ENCODE measurements at regions not wholly inside any gene's neighbourhood (a gene's known extent, or its start where the extent isn't known, plus 50 kb on each side); places are given as distances from the start of the nearest gene placed in this dataset.
"Not testable (repeated sequence)": the region's sequence is repeated elsewhere in the genome, so short reads cannot be mapped to it uniquely, and the experiment has no call there.

DNA sequence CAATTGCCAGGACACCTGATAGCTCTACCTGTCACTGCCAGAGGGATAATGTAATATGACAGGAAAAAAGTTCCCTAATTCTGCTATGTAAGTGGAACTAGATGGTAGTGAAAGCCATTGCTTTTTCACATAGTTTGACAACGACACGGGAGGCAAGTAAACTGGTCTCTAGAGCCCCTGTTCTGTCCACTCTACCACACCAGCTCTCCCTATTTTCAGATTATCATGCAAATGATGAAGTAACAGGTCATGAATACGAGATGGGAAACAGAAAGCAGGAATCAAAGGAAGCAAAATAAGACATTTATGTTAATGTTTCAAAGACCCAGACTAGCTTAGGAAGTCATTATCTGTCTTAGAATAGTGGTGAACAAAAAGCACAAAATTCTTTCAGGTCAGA, 56.2 kb downstream of the TAF11L14 start:
- no peak for DNase-seq (ENCODE audit: low read depth in 2 of 2)

DNA sequence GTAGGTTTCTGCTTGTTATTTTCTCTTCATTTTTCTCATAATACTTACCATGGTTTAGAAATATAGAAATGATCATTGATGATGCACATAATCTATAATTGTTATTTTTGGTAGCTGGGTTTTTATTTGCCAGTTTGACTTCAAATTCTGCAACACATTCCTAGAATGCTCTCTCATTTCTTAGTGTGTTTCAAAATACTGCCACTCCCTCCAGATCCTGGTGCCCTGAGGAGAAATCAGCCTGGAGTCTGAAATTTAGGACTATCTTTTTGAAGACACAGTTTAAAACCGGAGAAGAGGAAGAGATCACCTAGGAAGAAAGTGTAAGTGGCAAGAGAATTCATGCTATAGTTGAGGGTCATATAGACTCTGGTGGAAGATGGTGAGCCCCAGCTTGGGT, 57.5 kb downstream of the TAF11L14 start:
- DNase-seq (ENCODE audit: low read depth in 2 of 2), result no peak

DNA sequence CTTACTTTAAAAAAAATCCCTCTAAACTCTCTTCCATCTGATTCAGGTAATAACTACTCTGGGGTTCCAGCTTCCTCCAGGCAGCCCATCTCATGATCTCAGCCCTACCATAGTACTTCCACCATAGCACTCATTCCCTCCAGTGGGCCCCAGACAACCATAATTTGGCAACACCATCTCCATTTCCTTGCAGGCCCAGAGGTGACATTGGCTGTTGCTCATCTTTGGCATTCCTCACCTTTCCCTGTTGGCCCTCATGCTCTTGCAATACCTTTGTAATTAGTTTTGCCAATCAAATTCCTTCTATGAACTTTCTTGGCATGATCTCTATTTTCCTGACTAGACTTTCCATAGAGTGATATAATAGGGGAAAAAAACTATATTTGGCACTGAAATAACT, 60.1 kb downstream of the TAF11L14 start:
- no peak for DNase-seq (ENCODE audit: low read depth in 2 of 2)

DNA sequence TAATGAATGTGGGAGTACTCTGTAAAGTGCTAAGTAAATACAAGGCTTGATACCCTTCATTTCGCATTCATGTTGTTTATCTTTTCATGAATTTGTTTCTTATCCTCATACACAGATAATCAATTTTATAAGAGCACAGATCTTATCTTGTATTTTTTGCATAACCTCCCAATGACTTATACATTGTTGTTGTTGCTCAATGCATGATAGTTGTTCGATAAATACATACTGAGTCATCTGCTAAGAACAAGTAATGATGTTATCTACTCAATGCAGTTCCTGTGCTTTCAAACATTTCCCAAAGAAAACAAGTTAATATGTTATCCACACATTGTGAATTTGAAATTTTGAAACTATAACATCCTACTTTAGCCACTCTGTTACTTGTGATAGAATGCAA, 60.7 kb downstream of the TAF11L14 start:
- no peak for DNase-seq (ENCODE audit: low read depth in 2 of 2)

DNA sequence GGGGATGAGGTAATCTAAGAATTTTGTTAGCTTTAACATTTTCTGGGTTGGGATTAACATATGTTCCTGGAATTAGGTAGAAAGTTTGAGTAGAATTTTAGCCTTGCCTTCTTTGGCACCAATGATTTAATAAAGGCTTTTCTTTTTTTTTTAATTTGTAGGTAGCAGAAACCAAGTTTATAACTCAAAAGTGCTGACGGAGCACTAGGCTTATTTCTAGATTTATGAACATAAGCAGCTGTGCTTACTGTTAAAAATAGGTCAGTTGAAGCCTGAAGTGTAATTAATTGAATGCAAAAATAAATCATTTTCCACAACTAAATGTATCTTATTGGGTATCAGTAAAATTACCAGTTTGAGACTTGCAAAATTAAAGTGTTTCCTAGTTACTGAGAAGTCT, 62.4 kb downstream of the TAF11L14 start:
- no peak for DNase-seq (ENCODE audit: low read depth in 2 of 2)

DNA sequence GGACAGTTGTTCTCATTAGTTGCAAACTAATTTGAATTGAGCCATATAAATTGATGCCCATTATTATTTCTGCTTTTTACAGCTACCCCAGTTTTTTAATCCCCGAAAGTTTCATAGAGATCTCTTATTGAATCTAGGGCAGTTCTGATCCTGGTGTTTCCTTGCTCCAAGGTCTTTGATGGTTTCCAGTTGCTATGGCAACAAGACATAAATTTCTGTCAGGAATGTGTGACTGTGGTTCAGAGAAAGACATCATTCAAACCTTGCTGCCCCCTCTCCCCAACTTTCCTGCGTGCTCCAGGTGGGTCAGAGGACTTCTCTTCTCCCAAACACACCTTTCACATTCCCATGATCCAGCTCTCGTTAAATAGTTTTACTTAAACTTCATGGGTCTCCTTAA, 63.4 kb downstream of the TAF11L14 start:
- DNase-seq (ENCODE audit: low read depth in 2 of 2), result no peak

DNA sequence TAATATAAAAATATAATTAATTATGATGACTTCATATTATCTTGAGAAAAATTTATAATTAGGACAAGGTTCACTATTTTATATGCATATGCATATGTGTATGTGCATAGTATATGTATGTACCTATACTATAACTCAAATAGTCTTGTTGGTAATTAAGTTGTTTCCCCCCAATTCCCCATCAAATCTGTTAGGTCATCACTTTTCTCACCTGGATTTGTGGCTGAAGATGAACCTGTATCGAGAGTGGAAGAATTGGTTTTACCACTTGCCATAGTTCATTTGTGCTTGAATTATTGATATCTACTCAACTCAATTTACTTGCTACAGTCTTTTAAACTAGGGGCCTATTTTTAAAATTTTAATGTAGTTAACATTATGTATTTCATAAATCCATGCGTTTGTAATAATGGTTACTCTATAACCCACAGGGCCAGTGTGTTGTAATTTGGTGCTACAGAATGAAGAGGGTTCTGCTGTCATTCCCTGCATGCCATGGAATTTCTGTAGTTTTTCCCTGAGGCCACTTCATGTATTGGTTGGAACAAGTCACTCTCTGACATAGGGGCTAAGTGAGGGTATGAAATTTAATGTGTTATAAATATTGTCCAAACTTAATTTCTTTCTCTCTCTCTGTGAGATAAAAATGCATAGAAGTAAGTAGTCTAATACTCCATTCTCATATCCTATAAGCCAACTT, 74.9 kb downstream of the TAF11L14 start:
- no peak for DNase-seq (ENCODE audit: low read depth in 2 of 2)

DNA sequence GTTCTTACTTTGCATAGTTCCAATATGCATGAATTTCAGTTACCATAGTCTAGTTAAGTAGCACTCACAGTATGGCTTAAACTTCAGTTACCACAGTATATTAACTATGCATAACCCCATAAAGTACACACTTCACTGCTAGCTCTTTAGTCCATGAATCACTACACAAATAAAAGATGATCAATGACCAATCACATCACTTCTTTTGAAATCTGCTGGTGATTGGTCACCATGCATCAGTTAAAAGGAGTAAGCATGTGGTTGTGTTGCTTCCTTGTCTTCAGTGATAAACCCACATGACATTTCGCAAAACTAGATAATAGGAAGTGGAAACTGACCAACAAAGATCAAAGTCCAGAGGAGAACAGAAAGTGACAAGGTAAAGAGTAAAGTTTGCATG, 79.0 kb downstream of the TAF11L14 start:
- no peak for DNase-seq (ENCODE audit: low read depth in 2 of 2)

DNA sequence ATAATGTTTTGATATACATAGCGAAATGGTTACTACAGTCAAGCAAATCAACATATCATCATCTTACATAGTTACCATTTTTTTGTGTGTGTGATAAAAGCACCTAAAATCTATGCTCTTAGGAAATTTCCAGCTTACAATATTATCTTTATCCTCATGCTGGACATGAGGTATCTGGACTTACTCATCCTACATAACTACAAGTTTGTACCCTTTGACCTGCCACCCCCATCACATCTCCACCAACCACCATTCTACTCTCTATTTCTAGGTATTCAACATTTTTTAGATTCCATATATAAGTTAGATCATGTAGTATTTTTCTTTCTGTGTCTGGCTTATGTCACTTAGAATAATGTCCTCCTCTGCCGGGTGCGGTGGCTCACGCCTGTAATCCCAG, 79.9 kb downstream of the TAF11L14 start:
- DNase-seq (ENCODE audit: low read depth in 2 of 2), result no peak

DNA sequence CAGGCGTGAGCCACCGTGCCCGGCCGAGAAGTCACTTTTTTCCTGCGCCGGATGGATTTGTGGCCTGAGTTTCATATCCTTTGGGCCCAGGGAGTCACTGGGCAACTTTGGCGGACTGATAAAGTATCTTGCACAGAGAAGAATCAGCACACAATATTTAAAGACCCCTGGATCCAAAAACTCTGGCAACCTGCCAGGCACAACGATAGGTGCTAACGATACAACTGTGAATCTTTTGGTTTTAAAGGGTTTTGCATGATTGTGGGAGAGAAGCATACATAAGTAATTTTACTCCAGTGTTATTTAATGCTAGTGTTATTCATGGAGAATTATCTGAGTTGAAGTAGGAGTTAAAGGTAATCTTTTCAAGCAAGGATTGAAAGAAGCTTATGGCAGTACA, 85.3 kb downstream of the TAF11L14 start:
- no peak for DNase-seq (ENCODE audit: low read depth in 2 of 2)

DNA sequence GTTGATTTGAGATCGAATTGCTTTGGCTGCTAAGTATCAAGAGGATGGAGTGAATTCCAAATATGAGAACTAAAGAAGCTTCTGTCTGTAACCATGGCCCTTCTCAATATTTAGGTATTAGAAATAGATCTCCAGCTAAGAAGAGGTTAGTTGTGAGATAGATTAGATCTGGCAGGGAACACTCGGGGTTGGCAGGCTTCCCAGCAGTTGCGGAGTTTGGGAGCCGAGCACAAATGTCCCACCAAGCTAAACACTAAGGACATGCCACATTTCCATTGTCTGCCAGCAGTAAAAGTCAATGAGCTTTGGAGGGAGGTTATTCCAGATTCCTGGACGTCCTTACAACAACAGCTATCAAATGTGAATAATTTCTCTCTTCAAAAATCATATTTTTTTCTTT, 85.8 kb downstream of the TAF11L14 start:
- DNase-seq (ENCODE audit: low read depth in 2 of 2), result no peak

DNA sequence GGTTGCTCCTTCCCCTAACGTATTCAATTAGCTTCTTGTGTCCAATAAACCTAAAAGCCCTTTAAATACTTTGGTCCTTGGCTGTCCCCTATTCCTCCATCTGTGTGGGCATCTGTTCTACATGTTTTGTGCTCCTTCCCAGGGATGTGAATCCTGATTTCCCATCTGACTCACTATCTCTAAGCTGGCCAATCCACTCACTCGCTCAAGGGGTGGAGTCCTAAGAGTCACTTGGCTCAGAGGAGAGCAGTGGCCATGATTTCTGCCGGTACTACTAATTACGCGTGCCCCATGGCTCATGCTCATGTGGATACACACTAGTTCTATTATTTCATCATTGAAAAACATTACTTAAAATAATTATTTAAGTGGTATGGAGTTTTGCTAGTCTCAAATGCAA, 89.6 kb downstream of the TAF11L14 start:
- no peak for DNase-seq (ENCODE audit: low read depth in 2 of 2)

DNA sequence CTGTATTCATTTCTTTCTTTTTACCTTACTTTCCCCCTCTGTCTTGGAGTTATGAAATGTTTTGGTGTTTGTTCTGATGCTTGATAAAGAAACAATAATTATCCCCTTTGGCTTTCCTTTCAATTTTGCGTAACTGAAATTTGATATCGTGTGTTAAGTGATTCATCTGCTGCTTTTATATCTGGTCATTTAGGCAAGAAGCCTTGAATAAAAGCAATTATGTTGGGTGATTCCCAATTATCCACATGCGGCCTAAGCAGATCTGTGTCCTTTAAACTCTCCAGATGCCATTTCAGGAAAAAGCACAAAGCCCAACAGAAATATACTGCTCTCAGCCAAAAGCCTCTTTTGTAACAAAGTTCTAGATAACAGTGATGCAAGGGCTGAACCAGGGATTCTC, 92.8 kb downstream of the TAF11L14 start:
- no peak for DNase-seq (ENCODE audit: low read depth in 2 of 2)

DNA sequence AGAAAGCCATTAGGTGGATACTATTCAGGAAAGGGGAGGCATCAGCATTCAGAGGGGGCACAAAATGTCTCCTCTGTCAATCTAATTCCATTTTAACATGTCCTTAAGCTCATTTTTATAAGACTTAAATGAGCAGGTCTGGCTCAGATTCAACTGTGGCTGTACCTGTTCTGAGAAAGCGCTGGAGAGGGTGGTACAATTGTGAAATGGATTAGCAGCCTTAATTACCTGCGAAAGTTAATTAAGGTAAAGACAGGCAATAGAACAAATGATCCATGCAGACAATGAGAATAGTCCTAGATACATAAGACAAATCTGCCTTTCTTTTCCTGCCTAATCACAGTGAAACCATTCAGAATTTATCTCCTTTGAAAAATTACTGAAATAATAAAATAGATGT, 96.2 kb downstream of the TAF11L14 start:
- DNase-seq (ENCODE audit: low read depth in 2 of 2), result no peak

DNA sequence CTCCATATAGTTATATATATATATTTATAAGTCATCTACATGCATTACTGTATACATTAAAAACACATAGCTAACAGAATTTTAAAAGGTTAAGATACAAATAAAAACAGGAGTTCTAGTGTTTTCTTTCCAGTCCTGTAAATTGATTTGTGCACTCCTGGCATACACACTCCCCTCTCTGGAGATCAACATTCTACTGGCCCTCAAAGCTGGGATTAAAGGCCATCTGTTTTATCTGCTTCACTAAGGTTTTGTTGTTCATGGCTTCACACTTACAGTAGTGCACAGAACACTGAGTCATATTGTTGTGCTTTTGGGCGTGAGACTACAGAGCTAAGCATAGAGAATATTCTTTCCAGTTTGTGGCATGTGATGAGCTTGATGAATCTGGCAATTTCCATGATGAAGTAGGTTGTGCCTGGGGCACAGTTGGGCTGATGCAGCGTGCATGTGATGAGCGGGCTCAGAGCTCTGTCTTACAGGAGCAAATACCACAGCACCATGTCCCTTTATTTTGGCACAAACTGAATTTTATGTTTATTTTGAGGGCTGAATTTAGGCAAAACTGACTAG, 98.2 kb downstream of the TAF11L14 start:
- DNase-seq (ENCODE audit: low read depth in 2 of 2), result no peak

DNA sequence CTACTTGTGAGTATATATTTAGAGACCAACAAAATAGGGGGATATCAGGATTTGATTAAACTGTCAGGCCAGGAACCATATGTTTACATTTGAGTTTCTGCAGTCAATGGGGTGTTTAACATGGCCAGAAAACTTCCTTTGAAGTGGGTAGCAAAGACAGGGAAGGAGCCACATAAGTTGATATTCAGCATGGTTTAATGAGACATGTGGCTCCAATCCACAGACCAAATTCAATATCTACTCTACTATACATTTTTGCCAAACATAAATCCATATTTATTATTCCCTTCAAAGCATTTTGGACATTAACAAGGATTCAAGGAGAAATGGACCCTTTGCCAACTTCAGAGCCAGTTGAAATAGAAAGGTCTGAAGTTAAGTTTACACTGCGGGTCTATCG, 99.8 kb downstream of the TAF11L14 start:
- no peak for DNase-seq (ENCODE audit: low read depth in 2 of 2)

DNA sequence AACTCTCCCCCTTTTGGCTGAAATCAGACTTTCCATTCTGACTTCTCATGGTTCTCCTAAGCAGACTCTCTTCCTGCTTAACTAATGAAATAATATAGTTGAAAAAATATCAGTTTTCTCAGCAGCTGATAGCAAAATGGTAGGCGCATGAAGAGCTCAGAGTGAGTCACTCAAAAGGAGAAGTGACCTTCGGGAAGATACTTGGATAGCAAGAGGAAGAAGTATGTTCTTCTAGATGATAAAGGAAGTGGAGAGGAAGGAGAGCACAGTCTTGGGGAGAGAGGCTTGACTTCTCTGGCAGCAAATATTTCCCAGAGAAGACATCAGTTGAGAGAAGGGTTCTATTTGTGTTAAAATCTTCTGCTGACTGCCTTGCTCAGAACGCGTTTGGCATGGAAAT, 101.5 kb downstream of the TAF11L14 start:
- no peak for DNase-seq (ENCODE audit: low read depth in 2 of 2)

DNA sequence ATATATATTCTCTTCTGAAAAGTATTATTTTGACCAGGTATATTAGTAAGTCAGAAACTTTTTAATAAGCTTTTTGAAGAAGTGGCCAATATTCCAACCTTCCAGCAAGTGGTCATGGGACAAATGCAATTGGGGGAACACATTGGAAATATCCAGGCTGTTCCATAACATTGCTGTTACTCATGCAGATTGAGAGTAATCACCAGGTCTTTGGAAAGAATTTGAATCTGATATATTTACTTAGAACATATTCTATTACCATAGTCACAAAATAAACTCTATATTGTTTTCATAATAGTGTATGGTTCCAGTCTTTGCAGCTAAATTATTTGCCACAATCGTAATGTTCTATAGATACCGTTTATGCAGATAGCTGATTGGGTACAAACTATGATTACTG, 102.8 kb downstream of the TAF11L14 start:
- no peak for DNase-seq (ENCODE audit: low read depth in 2 of 2)

DNA sequence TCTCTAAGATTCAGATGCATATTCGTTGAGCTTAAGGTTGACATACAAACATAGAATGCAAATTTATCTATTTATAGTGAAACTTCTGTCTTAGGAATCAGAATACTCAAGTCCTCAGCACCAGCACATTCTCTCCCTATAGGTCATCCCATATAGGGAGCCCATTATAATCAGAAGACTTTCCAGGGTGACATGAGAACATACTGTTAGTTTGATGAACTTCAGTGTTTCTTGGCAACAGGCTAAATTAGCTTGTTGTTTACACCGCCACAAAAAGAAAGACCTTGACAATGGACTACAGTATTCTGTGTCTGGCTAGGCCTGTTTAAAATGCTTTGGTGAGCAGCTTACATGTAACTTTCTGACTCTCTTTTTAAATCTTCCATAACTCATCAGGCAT, 104.2 kb downstream of the TAF11L14 start:
- DNase-seq (ENCODE audit: low read depth in 2 of 2), result no peak

DNA sequence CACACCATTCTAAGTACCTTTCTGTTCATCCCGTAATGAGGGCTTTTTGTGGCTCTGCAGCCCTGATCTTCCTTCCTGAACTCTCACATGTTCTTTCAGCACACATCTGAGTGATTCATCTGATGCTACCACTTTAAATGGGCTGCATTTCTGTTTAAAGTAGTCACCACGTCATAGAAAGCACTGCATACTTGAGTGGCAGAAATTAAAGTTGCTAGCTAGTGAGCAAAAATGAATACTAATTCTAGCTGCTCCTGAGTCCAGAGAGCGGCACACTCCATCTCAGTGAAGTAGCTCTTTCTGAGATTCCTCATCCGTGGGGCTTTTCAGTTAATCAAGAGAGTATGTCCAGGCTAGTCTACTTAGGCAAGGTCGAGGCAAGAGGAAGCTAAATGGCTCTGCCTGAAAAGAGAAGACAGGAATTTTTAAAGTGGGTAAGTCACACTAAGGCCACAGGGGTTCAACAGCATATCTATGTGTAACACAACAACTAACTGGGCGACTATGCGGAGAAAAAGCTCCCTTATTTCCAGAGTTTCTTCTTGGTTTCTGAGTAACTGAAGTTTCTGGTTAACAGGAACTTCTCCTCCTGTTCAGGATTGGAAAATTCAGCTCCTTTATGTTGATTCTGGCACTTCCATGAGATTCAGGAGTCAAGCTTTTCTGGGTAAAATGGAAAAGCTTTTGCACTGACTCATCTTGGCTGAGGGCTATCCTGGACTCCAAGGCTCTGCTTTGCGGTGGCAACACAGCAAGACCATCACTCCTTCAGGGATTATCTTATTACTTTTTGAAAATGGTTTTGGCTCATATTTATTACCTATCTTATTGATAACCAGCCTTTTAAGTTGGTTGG, 109.5 kb downstream of the TAF11L14 start:
- no peak for DNase-seq (ENCODE audit: low read depth in 2 of 2)

DNA sequence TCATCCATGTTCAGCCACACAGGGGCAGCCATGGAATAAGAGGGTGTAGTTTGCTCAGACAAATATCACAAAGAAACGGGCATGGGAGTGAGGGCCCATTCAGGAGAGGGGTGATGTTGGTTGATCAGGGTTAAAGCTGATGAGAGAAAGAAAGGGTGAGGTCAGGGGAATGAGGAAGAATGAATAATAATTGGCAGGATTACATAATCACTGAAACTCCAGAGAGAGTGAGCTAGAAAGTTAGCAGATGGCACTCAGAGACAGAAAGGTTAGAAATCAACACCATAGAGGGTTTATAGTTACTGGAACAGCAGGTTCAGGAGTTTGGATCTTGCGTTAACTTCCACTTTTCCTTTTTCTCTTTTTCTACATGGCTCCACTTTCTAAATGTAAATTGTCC, 113.9 kb downstream of the TAF11L14 start:
- DNase-seq (ENCODE audit: low read depth in 2 of 2), result no peak

DNA sequence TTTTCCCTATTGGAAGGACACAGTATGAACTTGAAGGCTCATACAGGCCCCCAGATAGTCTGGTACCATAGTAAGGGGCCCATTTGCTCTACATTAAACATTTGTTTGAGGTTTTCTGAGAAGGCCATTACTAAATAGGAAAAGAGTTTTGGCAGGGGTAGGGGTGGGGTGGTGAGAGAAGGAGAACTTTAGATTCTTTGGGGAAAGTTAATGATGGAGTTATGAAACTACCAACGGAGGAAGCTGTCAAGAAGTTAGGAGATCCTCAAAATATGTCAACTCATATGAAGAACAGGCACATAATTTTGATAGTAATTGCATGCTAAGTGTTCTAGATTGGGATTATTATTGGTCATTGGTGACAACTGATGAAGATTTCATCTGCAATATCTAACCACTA, 114.7 kb downstream of the TAF11L14 start:
- DNase-seq (ENCODE audit: low read depth in 2 of 2), result no peak

DNA sequence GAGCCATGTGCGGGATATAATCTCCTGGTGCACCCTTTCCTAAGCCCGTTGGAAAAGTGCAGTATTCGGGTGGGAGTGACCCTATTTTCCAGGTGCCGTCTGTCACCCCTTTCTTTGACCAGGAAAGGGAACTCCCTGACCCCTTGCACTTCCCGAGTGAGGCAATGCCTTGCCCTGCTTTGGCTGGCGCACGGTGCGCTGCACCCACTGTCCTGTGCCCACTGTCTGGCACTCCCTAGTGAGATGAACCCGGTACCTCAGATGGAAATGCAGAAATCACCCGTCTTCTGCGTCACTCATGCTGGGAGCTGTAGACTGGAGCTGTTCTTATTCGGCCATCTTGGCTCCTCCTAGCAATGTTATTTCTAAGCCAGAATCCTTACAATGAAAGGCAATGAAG, 121.1 kb downstream of the TAF11L14 start:
- not testable (repeated sequence) for DNase-seq (ENCODE audit: low read depth in 2 of 2)

Data from stimulated activated CD4-positive, alpha-beta T cell treated with anti-CD3 and anti-CD28 coated beads, Interleukin-12 subunit alpha, Interleukin-12 subunit beta, amount 100 ng/mL, for 24 hours (primary cell).